ENCODE measurements at regions not wholly inside any gene's neighbourhood (a gene's known extent, or its start where the extent isn't known, plus 50 kb on each side); places are given as distances from the start of the nearest gene placed in this dataset.

DNA sequence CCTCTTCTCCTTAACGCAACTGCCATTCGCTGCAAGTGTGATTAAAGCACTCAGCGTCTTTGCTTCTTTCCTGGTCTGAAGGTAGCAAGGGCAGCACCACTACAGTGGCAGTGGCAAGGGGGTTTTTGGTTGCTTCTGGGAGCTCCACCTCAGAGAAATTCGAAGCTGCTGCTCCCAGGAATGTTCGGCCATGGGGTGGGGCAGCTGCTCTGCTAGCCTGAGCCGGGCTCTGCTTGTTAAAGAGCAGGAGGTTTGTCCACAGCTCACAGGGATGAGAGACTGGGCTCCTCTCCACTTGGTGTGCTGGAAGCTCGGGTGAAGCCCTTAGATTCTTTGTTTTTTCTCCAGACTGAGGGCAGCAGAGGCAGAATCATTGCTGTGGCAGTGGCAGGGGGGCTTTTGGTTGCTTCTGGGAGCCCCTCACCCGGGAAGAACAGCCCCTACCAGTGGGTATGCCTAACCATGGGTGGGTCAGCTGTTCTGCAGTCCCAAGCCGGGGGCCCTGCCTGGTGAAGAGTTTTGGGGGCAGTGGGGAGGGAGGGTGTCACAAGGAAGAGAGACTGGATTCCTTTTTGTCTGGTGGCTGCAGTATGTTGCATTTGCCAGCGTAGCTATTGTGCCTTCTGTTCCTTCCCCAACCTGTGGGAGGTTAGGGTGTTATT, 340.2 kb downstream of the AEBP2 start:
- Mint-ChIP-seq H3K27ac (no peak overlapping the region), H3K4me1 (no peaks in the 10 kb centered on the region), H3K27me3 (no peaks in the 10 kb centered on the region), H3K4me3 (no peak overlapping the region), H3K9me3 (ENCODE audit: insufficient read depth) (peaks cover 13% of the 10 kb centered on the region)
- Histone ChIP-seq H3K36me3 (replicated peaks in 1 of 2; ENCODE audit: control extremely low read depth in 1 of 2, control insufficient read depth in 1 of 2, extremely low read depth in 1 of 2, insufficient read depth in 2 of 2, low read length in 1 of 2) (no peaks in the 10 kb centered on the region), H3K27me3 (replicated peaks in 1 of 4; ENCODE audit: control extremely low read depth in 1 of 4, control insufficient read depth in 3 of 4, insufficient read depth in 4 of 4, low read length in 3 of 4) (no peaks in the 10 kb centered on the region), H4K20me1 (ENCODE audit: control insufficient read depth, insufficient read depth, low read length, poor library complexity, severe bottlenecking) (no peaks in the 10 kb centered on the region), H3K4me1 (ENCODE audit: control insufficient read depth in 2 of 2, insufficient read depth in 2 of 2, low read length in 2 of 2) (no peaks in the 10 kb centered on the region), H3K9me3 (ENCODE audit: control extremely low read depth in 1 of 3, control insufficient read depth in 2 of 3, insufficient read depth in 1 of 3, low read length in 2 of 3) (peaks cover 0 to 26% (median 0%) of the 10 kb centered on the region in 3 donors), H3K9ac (ENCODE audit: low read length) (no peak overlapping the region), H3K4me3 (ENCODE audit: control extremely low read depth in 1 of 5, extremely low read depth in 1 of 5, insufficient read depth in 1 of 5, low read depth in 2 of 5, low read length in 4 of 5) (no peak overlapping the region), H3K4me2 (replicated peaks; ENCODE audit: low read depth, low read length, poor library complexity, severe bottlenecking) (no peak overlapping the region), H3K79me2 (ENCODE audit: control insufficient read depth, insufficient read depth, low read length) (no peaks in the 10 kb centered on the region), H3K27ac (ENCODE audit: low read length in 2 of 2) (no peak overlapping the region), H2AFZ (ENCODE audit: insufficient read depth, low read depth, low read length, poor library complexity, severe bottlenecking) (no peak overlapping the region)
- intact Hi-C loops (cut with micrococcal nuclease) = no loop called here
- POLR2A ChIA-PET = no interaction called here
- DNase-seq (no peak), ATAC-seq (ENCODE audit: low read depth) (no peak)
- 86% methylated on average over 9 of the region's 10 CpGs for WGBS (ENCODE audit: insufficient coverage)
- CTCF ChIA-PET = no interaction called here
- TF ChIP-seq EZH2 (IDR thresholded peaks at IDR 0.05; ENCODE audit: borderline replicate concordance, insufficient read depth, low read depth, low read length, poor library complexity, severe bottlenecking) = no peak
- TF ChIP-seq, protein P1, sequence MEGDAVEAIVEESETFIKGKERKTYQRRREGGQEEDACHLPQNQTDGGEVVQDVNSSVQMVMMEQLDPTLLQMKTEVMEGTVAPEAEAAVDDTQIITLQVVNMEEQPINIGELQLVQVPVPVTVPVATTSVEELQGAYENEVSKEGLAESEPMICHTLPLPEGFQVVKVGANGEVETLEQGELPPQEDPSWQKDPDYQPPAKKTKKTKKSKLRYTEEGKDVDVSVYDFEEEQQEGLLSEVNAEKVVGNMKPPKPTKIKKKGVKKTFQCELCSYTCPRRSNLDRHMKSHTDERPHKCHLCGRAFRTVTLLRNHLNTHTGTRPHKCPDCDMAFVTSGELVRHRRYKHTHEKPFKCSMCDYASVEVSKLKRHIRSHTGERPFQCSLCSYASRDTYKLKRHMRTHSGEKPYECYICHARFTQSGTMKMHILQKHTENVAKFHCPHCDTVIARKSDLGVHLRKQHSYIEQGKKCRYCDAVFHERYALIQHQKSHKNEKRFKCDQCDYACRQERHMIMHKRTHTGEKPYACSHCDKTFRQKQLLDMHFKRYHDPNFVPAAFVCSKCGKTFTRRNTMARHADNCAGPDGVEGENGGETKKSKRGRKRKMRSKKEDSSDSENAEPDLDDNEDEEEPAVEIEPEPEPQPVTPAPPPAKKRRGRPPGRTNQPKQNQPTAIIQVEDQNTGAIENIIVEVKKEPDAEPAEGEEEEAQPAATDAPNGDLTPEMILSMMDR (IDR thresholded peaks at IDR 0.05) = no peak

DNA sequence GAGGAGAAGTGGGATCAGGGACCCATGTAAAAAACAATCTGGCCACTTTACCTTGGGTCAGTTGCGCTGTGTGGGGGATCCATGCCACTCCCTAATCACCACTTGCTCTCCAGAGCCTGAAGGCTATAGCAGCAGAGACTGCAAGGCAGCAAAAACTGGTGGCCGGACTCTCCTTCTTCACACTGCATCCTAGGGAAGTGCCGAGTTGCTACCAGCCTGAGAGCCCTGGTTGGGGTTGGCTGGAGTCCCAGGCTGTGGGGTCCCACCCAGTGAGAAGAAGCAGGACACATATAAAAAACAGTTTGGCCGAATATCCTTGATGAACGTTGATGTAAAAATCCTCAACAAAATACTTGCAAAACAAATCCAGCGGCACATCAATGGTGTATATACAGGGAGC, 341.2 kb downstream of the AEBP2 start:
- Mint-ChIP-seq H3K9me3 (ENCODE audit: insufficient read depth) (peaks cover 14% of the 10 kb centered on the region), H3K4me1 (no peaks in the 10 kb centered on the region), H3K27ac (no peak overlapping the region), H3K27me3 (no peaks in the 10 kb centered on the region), H3K4me3 (no peak overlapping the region)
- CTCF ChIA-PET = no interaction called here
- Histone ChIP-seq H4K20me1 (ENCODE audit: control insufficient read depth, insufficient read depth, low read length, poor library complexity, severe bottlenecking) (no peaks in the 10 kb centered on the region), H3K9me3 (ENCODE audit: control extremely low read depth in 1 of 3, control insufficient read depth in 2 of 3, insufficient read depth in 1 of 3, low read length in 2 of 3) (peaks cover 0 to 22% (median 0%) of the 10 kb centered on the region in 3 donors), H3K4me3 (ENCODE audit: control extremely low read depth in 1 of 5, extremely low read depth in 1 of 5, insufficient read depth in 1 of 5, low read depth in 2 of 5, low read length in 4 of 5) (no peak overlapping the region), H3K79me2 (ENCODE audit: control insufficient read depth, insufficient read depth, low read length) (no peaks in the 10 kb centered on the region), H3K27me3 (replicated peaks in 1 of 4; ENCODE audit: control extremely low read depth in 1 of 4, control insufficient read depth in 3 of 4, insufficient read depth in 4 of 4, low read length in 3 of 4) (no peaks in the 10 kb centered on the region), H2AFZ (ENCODE audit: insufficient read depth, low read depth, low read length, poor library complexity, severe bottlenecking) (no peak overlapping the region), H3K27ac (ENCODE audit: low read length in 2 of 2) (no peak overlapping the region), H3K36me3 (replicated peaks in 1 of 2; ENCODE audit: control extremely low read depth in 1 of 2, control insufficient read depth in 1 of 2, extremely low read depth in 1 of 2, insufficient read depth in 2 of 2, low read length in 1 of 2) (no peaks in the 10 kb centered on the region), H3K4me2 (replicated peaks; ENCODE audit: low read depth, low read length, poor library complexity, severe bottlenecking) (no peak overlapping the region), H3K9ac (ENCODE audit: low read length) (no peak overlapping the region), H3K4me1 (ENCODE audit: control insufficient read depth in 2 of 2, insufficient read depth in 2 of 2, low read length in 2 of 2) (no peaks in the 10 kb centered on the region)
- intact Hi-C loops (cut with micrococcal nuclease) = no loop called here
- ATAC-seq (ENCODE audit: low read depth) (no peak), DNase-seq (no peak)
- no peak for TF ChIP-seq EZH2 (IDR thresholded peaks at IDR 0.05; ENCODE audit: borderline replicate concordance, insufficient read depth, low read depth, low read length, poor library complexity, severe bottlenecking)
- TF ChIP-seq, protein P1 (IDR thresholded peaks at IDR 0.05) = no peak
- 83% methylated on average over 1 of the region's 6 CpGs for WGBS (ENCODE audit: insufficient coverage)
- POLR2A ChIA-PET = no interaction called here

All from B cell (primary cell).